Mucosa of gallbladder (tissue), 1 donor: ENCODE measurements at regions not wholly inside any gene's neighbourhood (a gene's known extent, or its start where the extent isn't known, plus 50 kb on each side); places are given as distances from the start of the nearest gene placed in this dataset.
"Not testable (repeated sequence)": the region's sequence is repeated elsewhere in the genome, so short reads cannot be mapped to it uniquely, and the experiment has no call there.

Experiments
- DNase-seq: peaks from one replicate; pipeline ENCODE4 v3.0.0-alpha.2; 2020; ENCODE audit warnings: low spot score
- donor health status: DM: no; HTN: no; CAD: no.

DNA sequence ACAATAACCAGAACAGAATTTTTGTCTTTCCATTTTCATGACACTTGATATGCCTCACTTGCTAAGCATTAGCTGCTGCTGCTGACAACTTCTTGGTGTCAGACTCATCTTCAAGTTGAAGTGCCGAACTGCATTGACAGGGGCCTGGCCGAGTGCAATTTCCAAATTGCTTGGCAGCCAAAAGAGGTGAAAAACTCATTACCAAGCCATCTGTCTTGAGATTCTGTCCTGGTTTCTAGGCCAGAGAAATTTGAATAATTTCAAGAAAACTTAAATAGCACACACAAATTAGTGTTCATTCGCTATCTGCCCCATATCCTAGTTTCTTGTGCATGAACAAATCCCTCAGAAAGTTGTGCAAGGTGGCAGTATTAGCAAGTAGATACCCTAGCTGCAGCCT, 165.3 kb upstream of the RASSF8 start:
- no peak for DNase-seq

DNA sequence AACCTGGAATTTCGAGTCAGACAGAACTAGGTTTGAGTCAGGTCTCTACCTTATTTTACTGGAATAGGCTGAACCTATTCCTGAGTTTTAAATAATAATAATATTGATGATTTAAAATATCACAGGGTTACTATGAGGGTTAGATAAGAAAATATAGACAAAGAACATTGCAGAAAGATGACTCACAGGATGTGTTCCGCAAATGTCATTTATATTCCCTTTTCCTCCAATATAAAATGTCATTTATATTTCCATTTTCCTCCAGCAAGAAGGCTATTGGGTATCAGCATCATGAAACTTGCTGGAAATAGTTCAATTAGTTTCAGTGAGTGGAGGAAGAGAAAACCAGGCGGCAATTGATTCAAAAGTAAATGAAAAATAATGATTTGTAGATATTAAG, 163.9 kb upstream of the RASSF8 start:
- DNase-seq = no peak

DNA sequence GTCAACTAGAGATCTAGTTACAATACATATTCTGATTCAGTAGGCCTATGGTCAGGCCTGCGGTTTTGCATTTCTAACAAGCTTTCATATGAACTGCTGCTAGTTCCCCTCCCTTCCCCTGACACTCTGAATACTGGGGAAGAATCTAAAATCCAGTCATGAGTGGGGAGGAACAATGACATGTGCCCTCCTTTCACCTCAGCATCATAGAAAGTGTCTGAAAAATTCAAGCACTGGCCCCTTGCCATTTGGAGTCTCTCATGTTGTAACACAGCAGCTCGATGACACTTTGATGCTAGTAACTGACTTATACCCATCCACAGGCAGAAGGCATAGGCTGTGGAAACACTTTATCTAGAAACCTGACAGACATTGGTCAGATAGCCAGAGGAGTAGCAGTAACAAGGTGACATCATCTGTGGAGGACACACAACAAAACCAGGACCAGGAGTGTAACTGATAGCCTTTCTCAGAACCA, 161.9 kb upstream of the RASSF8 start:
- DNase-seq = no peak

DNA sequence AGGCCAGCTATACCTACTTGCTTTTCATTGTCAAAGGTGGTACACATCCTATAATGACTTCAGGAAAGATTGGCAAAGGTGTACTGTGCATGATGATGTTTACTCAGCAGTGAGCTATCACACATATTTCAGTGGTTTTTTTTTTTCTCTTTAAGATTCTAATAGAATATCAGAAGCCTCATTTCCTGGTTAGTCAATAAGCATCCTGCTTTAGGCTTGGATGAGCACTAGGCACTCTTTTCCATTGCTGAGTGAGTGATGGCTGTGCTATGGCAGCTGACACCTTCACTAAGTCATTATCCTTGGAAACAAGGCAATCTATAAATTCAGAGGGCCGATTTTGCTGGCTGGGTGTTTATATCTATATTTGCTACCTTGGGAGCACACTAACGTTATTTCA, 161.1 kb upstream of the RASSF8 start:
- DNase-seq = no peak

DNA sequence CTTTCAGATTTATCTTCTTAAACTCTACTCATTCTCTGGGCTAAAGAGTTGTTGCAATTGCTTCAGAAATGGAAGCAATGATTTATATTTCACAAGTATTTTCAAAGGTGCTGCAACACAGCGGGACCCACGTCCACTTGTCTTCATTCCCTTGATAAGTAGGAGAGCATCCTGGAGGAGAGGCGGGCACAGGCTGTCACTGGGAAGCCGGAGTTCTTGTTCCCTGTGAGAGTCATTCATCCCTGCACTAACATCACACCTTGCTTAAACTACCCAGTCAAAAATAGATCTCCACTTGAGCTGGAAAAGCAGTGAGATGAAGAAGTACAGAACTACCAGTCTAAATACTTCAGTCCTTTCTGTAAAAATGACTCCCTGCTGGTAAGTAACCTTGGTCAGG, 160.5 kb upstream of the RASSF8 start:
- no peak for DNase-seq

DNA sequence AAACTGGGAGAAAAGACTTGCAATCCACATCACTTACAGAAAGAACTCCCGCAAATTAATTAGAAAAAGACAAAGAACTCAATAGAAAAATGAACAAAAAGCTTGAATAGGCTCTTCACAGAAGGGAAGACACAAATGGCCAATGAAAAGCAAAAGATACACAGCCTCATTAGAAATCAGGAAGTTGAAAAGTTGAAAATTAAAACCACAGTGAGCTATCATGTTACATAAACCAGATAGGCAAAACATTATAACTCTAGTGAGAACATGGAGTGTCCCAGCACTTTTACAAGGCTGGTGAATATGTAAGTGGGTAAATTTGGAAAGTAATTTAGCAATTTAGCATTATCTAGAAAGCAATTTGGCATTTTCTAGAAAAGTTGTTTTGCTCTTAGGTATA, 158.4 kb upstream of the RASSF8 start:
- no peak for DNase-seq

DNA sequence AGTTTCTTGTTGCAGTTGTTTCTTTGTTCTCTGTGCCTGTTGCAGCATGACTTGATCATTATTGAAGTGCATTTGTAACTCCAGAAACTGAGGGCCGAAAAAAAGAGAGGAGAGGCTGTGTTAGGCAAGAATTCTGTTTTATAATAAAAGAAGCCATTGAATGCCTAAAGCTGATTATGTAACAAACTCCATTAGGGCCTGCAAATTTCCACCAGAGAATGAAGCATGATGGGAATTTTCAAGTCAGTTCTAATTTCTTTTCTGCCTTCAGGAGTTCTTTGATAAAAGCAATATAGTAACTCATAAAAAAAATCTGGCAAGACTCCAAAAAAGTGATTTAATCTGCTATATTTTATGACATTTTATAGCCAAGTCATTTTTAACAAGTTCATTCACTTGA, 156.7 kb upstream of the RASSF8 start:
- DNase-seq = no peak

DNA sequence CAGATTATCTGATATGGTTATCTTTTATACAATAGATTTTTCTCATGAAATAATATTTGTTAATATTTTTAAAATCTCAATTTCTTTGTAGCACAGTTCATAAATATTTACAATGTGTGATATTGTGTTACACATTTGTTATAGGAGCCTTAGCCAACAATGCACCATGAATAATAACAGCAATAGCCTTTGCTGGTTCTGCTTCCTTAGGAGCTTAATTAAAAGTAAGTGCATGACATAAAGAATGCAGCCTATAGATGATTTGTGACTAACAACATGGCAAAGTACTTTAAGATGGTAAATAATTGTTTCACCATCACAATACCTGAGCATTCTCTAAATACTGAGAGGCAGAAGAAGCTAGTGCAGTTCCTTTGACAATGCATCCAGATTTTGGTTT, 156.3 kb upstream of the RASSF8 start:
- no peak for DNase-seq

DNA sequence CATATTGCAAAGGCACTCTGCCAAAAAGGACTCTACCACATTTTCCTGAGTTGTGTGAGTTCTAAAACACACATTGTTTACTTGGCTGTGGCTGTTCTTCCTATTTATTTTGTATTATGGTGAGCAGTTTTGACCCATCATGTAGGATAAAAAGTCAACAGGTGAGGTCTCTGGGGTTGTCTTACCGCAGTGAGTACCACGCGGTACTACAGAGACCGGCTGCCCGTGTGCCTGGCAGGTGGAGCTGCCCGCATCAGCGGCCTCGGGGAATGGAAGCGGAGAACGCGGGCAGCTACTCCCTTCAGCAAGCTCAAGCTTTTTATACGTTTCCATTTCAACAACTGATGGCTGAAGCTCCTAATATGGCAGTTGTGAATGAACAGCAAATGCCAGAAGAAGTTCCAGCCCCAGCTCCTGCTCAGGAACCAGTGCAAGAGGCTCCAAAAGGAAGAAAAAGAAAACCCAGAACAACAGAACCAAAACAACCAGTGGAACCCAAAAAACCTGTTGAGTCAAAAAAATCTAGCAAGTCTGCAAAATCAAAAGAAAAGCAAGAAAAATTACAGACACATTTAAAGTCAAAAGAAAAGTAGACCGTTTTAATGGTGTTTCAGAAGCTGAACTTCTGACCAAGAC, 155.3 kb upstream of the RASSF8 start:
- DNase-seq = not testable (repeated sequence)

DNA sequence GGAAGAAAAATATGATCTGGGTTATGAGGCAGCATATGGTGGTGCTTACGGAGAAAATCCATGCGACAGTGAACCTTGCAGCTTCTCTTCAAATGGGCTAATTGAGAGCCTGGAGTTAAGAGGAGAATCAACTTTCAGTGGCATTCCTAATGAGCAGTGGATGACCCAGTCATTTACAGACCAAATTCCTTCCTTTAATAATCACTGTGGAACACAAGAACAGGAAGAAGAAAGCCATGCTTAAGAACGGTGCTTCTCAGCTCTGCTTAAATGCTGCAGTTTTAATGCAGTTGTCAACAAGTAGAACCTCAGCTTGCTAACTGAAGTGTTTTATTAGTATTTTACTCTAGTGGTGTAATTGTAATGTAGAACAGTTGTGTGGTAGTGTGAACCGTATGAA, 154.2 kb upstream of the RASSF8 start:
- DNase-seq = not testable (repeated sequence)

DNA sequence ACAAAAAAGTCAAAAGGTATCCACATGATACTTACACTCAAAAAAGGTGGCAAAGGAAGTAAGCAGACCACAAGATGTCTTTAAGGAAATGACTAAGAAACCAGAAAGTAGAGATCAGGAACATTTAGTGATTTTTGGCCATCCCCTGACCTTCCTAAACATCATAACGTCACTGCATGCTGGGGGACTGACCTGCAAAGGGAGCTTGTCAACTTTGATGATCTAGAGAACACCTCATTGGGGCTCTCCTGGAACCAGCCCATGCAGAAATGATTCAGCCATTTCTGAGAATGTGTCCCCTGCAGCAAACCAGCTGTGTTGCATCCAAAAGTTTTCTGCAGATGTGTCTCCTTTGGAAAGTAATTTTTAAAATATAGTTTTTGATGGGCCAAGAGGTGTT, 152.2 kb upstream of the RASSF8 start:
- DNase-seq = no peak

DNA sequence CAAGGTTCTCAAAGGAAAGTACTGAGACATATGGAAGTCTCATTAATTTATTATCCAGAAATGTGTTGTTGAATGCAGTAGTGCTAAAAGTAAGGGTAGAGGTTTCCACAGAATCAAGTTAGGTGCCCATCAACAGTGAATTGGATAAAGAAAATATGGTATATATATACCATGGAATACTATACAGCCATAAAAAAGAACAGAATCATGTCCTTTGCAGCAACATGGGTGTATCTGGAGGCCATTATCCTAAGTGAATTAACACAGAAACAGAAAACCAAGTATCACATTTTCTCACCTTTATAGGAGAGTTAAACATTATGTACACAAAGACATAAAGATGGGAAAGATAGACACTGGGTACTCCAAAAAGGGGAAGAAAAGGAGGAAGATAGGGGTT, 149.9 kb upstream of the RASSF8 start:
- DNase-seq = no peak

DNA sequence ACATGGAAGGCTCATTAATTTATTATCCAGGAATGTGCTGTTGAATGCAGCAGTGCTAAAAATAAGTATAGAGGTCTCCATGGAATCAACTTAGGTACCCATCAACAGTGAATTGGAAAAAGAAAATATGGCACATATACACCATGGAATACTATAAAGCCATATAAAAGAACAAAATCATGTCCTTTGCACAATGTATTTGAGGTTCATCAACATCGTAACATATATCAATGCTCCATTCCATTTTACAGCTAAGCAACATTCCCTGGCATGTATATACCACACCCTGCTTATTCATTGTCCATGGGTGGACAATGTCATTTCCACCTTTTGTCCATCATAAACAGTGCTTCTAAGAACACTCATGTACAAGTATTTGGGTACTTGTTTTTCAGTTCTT, 147.8 kb upstream of the RASSF8 start:
- no peak for DNase-seq

DNA sequence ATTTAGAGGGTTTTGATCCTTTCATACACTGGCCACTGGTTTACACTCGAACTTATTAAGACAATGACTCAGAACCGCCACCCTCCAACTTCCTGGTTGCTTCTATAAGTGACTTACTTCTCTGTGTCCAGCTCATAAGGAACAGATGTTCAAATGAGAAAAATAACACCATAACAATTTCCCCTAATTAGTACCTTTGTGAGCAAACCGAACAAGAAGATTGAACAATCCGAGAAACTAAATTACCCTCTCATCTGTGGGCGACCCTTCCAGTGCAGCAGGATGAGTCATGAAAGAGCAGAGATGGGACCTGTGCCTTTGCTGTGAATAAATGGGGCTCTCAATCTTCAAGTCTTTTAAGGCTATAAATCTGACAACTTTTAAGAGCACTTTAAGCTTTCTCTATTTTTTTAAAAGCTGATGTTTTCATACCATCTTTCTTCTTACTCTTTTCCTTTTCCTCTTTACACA, 146.8 kb upstream of the RASSF8 start:
- DNase-seq = no peak

DNA sequence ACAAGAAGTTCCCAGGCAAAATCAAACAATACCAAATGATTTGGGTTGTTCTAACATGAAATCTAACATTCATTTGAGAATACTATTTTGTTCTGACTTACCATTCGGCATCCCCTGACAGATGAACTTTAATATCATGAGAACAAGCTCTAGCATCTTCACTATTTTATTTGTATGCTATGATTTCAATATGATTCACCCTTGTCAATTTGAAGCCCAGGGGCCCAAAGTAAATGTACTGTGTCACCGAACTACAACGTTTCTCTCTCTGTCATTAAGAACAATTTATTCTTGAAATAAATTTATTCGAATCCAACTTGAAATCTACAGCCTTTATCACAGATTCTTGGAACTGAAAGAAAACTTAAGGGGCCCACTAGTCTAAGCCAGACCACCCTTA, 146.2 kb upstream of the RASSF8 start:
- no peak for DNase-seq

DNA sequence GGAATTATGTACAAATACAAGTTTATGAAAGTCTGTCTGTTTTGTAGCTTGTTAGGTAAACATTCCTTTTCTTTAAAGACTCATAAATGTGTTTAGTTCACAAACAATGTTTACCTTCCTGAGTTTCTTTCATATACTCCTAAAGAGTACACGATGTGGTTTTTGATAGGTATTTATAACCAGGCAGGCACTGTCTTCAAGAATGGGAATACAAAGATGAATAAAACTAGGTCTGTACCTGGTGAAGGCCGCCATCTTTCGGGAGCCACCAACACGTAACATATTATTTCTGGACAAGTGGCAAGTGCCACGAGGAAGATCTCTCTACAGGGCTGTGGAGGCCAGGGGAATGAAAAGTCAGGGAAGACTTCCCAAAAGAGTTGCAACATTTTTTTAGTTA, 144.6 kb upstream of the RASSF8 start:
- DNase-seq = no peak

DNA sequence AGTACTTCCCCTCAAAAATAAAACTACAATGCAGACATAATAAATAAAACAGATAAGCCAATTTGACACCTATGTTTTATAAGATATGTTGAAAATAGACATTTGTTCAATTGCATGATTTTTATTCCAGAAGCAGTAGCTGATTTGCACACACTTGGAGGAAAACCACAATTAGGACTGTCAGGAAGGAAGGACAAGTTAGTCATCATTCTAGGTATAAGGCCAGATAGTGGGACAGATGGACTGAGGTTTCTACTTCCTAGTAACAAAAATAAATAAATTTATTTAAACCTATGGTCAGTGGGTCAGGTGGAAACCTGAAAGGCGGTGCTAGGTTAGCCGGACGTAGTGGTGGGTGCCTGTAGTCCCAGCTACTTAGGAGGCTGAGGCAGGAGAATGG, 141.8 kb upstream of the RASSF8 start:
- no peak for DNase-seq

DNA sequence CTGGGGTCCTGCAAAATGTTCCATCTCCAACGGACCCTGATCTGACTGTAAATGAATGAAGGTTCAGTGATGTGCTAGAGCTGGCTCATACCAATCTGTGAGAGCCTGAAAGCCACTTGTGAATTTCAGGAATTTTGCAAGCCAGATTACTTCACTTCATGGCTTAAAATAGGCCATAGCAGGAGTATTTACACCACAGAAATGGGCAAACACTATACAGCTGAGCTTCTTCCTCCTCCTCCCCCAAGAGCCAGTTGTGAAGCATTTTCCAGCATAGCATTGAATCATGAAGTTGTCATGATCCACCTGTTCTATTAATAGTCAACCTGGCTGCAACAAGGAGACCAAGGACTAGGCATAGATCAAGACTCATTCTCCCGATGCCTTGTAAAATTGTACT, 141.3 kb upstream of the RASSF8 start:
- no peak for DNase-seq

DNA sequence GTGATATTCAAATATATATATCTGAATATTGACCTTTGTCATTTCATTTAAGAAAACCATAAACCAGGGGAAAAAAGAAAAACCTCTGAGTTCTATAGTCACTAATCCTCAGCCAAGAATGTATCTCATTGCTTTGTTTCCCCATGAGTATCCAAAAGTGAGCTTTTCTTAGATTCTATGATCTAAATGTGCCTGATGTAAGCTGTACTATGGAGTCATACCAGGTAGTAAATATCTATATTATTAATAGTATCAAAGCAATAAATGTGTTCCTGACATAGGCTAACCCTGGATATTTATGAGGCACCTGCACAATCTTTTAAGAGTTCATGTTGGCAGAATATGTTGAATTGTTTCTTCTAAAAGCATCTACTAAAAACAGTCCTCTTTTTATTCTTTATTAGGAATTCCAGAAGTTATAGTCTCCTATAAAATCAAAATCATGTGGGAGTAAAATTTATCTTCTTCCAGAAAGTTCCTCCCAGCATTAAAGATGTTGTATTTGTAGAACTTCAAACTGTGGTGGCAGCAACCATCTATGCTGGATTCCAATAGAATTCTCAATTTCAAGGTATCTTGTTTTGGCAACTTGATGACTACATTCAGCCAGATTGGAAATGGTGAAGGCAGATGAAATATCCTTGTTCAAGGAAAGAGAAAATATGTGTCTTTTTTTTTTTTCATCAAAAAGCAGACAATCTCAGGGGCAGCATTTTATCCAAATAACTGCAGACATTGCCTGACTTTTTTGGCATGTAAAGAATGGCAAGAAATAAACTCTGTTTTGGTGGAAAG, 139.7 kb upstream of the RASSF8 start:
- DNase-seq = no peak

DNA sequence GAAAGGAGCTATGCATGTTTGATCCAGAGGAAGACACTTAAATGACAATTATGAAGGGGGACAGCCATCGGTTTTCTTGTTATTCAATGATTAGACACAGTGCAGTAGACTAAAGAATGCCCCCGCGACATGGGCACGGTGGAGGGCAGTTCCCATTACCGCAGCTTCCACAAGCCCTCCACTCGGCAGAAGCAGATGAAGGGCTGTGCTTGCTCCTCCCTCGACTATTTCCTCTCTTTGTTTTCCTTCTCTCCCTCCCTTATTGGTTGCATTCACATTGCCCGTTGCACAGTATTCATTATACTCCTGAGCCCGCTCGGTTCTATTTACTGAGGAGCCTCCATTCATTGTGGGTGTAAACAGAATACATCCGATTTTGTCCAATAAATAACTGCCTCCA, 138.8 kb upstream of the RASSF8 start:
- DNase-seq = no peak

DNA sequence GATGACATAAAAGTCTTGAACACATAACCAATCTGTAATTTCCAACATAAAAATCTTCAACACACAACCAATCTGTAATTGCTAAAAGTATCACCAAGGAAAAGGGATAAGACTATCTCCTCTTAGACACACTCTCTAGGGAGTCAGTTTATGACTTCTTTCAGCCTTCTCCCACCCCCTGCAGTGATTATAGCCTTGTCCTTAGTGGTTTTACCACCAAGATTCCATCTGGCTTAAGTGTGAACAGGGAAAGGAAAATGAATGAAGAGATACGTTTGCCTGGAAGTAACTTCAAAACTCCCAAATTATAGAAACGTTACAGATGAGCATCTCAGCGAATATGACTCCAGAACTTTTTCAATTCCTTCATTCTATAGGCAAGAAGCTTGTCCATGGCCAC, 136.2 kb upstream of the RASSF8 start:
- DNase-seq = no peak

DNA sequence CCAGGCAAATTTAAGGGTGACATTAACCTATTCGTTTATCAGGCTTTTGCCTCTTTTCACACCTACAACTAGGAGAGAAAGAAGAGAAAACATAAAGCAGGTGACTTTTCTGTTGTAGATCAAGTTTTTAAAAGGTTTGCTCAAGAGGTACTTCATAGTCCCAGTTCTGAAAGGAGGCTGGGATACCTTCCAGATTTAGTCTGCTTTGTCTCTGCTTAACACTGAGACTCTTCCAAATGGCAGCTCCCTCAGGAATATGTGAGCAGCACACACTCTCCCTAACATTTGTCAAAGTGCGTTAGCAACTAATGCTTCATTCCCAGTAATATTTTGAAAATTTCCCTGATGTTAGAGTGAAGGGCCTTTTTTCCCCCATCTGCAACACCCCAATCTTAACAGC, 133.7 kb upstream of the RASSF8 start:
- DNase-seq = no peak

DNA sequence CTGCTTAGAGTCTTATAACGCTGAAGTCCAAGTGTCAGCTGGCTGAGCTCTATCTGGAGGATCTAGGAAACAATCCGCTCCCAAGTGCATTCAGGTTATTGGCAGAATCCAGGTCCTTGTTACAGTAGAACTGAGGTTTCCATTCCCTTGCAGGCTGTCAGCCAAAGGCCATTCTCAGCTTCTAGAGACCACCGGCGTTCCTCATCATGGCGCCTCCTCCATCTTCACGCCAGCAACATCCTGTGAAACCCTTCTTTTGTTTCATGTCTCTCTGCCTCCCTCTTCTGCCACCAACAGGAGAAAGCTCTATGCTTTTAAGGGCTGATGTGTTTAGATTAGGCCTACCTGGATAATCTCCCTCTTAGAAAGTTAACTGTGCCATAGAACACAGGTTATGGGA, 133.0 kb upstream of the RASSF8 start:
- no peak for DNase-seq

DNA sequence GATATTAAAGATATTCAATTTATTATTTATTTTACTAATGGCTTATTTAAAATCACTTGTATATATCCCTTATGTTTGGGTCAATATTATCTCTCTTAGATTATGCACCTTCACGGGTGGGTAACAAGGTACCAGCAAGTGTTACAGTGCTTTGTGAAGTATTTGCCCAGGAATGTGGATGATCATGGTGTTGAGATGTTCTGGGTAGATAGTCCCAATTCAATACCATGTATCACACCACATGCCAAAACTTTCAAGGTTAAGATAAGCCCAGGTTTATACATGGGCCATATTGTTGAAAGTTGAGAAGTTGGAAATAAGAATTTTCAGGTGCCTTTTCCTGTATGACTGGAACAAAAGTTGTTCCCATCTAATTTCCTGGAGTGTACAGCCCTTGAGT, 131.3 kb upstream of the RASSF8 start:
- no peak for DNase-seq
